ENCODE measurements at regions not wholly inside any gene's neighbourhood (a gene's known extent, or its start where the extent isn't known, plus 50 kb on each side); places are given as distances from the start of the nearest gene placed in this dataset.

GRCh38 chr15:46934851-46935250 lies 782.5 kb upstream of the SEMA6D start:
- TF ChIP-seq CTCF (IDR thresholded peaks at IDR 0.05; ENCODE audit: low read depth, low read length, poor library complexity, severe bottlenecking), result no peak
- TF ChIP-seq EZH2phosphoT487 (IDR thresholded peaks at IDR 0.05; ENCODE audit: borderline replicate concordance, low read length), result no peak
